Forelimb muscle (tissue), 1 donor: ENCODE measurements at regions not wholly inside any gene's neighbourhood (a gene's known extent, or its start where the extent isn't known, plus 50 kb on each side); places are given as distances from the start of the nearest gene placed in this dataset.

ENCODE experiments used
- DNase-seq: peaks from one replicate; pipeline ENCODE4 v3.0.0-alpha.2; 2013; ENCODE audit warnings: low read depth

GRCh38 chr9:119649205-119649604 is 280.0 kb upstream of the BRINP1 start:
- DNase-seq: no peak

- no peak for DNase-seq
Measured at GRCh38 chr9:119639287-119639955, 270.2 kb upstream of the BRINP1 start.

- no peak for DNase-seq
Measured at GRCh38 chr9:119634006-119634405, 264.8 kb upstream of the BRINP1 start.

- no peak for DNase-seq
Measured at GRCh38 chr9:119611565-119611964, 242.3 kb upstream of the BRINP1 start.

- no peak for DNase-seq
Measured at GRCh38 chr9:119609277-119609971, 240.2 kb upstream of the BRINP1 start.

GRCh38 chr9:119601632-119602031 is 232.4 kb upstream of the BRINP1 start:
- no peak for DNase-seq

GRCh38 chr9:119597499-119597898 is 228.3 kb upstream of the BRINP1 start:
- DNase-seq: no peak

GRCh38 chr9:119596703-119597102 is 227.5 kb upstream of the BRINP1 start:
- no peak for DNase-seq

GRCh38 chr9:119588874-119589744 is 219.9 kb upstream of the BRINP1 start:
- DNase-seq: no peak

GRCh38 chr9:119577881-119578280 is 208.6 kb upstream of the BRINP1 start:
- no peak for DNase-seq

- DNase-seq: no peak
Measured at GRCh38 chr9:119559986-119560385, 190.8 kb upstream of the BRINP1 start.

GRCh38 chr9:119559056-119559455 is 189.8 kb upstream of the BRINP1 start:
- no peak for DNase-seq

GRCh38 chr9:119556129-119556875 is 187.1 kb upstream of the BRINP1 start:
- DNase-seq: no peak

GRCh38 chr9:119544492-119544891 is 175.3 kb upstream of the BRINP1 start:
- DNase-seq: no peak

GRCh38 chr9:119537138-119537537 is 167.9 kb upstream of the BRINP1 start:
- DNase-seq: no peak

GRCh38 chr9:119533504-119533903 is 164.3 kb upstream of the BRINP1 start:
- no peak for DNase-seq

- DNase-seq: no peak
Measured at GRCh38 chr9:119526698-119527097, 157.5 kb upstream of the BRINP1 start.

- no peak for DNase-seq
Measured at GRCh38 chr9:119523508-119523907, 154.3 kb upstream of the BRINP1 start.

- DNase-seq: no peak
Measured at GRCh38 chr9:119522381-119522780, 153.1 kb upstream of the BRINP1 start.

- no peak for DNase-seq
Measured at GRCh38 chr9:119509291-119509905, 140.2 kb upstream of the BRINP1 start.

- no peak for DNase-seq
Measured at GRCh38 chr9:119501374-119501773, 132.1 kb upstream of the BRINP1 start.
